ENCODE measurements at regions not wholly inside any gene's neighbourhood (a gene's known extent, or its start where the extent isn't known, plus 50 kb on each side); places are given as distances from the start of the nearest gene placed in this dataset.
A peak's percentile ranks its signal among the peaks of the same experiment; 100 is the strongest.
"Not testable (repeated sequence)": the region's sequence is repeated elsewhere in the genome, so short reads cannot be mapped to it uniquely, and the experiment has no call there.

GRCh38 chr4:181874602-181875001 lies 368.6 kb upstream of the TENM3 start:
- Histone ChIP-seq H3K4me3 (ENCODE audit: low read depth, low read length) (no peak overlapping the region), H3K27me3 (no peaks in the 10 kb centered on the region), H3K36me3 (no peaks in the 10 kb centered on the region), H3K9me3 (no peaks in the 10 kb centered on the region), H3K4me1 (no peaks in the 10 kb centered on the region)
- DNase-seq = peak; percentile 10
- TF ChIP-seq CTCF (IDR thresholded peaks at IDR 0.05; ENCODE audit: low read depth, low read length) = no peak

- no peaks in the 10 kb centered on the region for H3K4me1 ChIP-seq
- no peak overlapping the region for H3K4me3 ChIP-seq (ENCODE audit: low read depth, low read length)
- H3K36me3 ChIP-seq = no peaks in the 10 kb centered on the region
- no peaks in the 10 kb centered on the region for H3K9me3 ChIP-seq
- no peaks in the 10 kb centered on the region for H3K27me3 ChIP-seq
- no peak for TF ChIP-seq CTCF (IDR thresholded peaks at IDR 0.05; ENCODE audit: low read depth, low read length)
- DNase-seq = no peak
Observed at GRCh38 chr4:181877329-181877848, 365.8 kb upstream of the TENM3 start.

- Histone ChIP-seq H3K4me3 (ENCODE audit: low read depth, low read length) (no peak overlapping the region), H3K9me3 (no peaks in the 10 kb centered on the region), H3K4me1 (no peaks in the 10 kb centered on the region), H3K27me3 (no peaks in the 10 kb centered on the region), H3K36me3 (no peaks in the 10 kb centered on the region)
- TF ChIP-seq CTCF (IDR thresholded peaks at IDR 0.05; ENCODE audit: low read depth, low read length) = no peak
- no peak for DNase-seq
Observed at GRCh38 chr4:181890031-181890430, 353.2 kb upstream of the TENM3 start.

- Histone ChIP-seq H3K4me3 (ENCODE audit: low read depth, low read length) (no peak overlapping the region), H3K4me1 (no peaks in the 10 kb centered on the region), H3K9me3 (no peaks in the 10 kb centered on the region), H3K36me3 (no peaks in the 10 kb centered on the region), H3K27me3 (no peaks in the 10 kb centered on the region)
- TF ChIP-seq CTCF (IDR thresholded peaks at IDR 0.05; ENCODE audit: low read depth, low read length) = no peak
- no peak for DNase-seq
Observed at GRCh38 chr4:181890911-181891310, 352.3 kb upstream of the TENM3 start.

GRCh38 chr4:181896614-181897013 lies 346.6 kb upstream of the TENM3 start:
- H3K9me3 ChIP-seq = no peaks in the 10 kb centered on the region
- DNase-seq = no peak

GRCh38 chr4:181897935-181898334 lies 345.3 kb upstream of the TENM3 start:
- no peak for TF ChIP-seq CTCF (IDR thresholded peaks at IDR 0.05; ENCODE audit: low read depth, low read length)
- Histone ChIP-seq H3K9me3 (no peaks in the 10 kb centered on the region), H3K27me3 (no peaks in the 10 kb centered on the region), H3K4me1 (peaks cover 12% of the 10 kb centered on the region), H3K4me3 (ENCODE audit: low read depth, low read length) (no peak overlapping the region), H3K36me3 (no peaks in the 10 kb centered on the region)
- DNase-seq = no peak

More at GRCh38 chr4:181896614-181897013, 346.6 kb upstream of the TENM3 start:
- no peak for TF ChIP-seq CTCF (IDR thresholded peaks at IDR 0.05; ENCODE audit: low read depth, low read length)
- Histone ChIP-seq H3K4me1 (peaks cover 12% of the 10 kb centered on the region), H3K27me3 (no peaks in the 10 kb centered on the region), H3K36me3 (no peaks in the 10 kb centered on the region), H3K4me3 (ENCODE audit: low read depth, low read length) (no peak overlapping the region)

GRCh38 chr4:181902404-181902803 lies 340.8 kb upstream of the TENM3 start:
- not testable (repeated sequence) for H3K9me3 ChIP-seq; H3K4me3 ChIP-seq (ENCODE audit: low read depth, low read length); H3K36me3 ChIP-seq; H3K27me3 ChIP-seq; DNase-seq
- H3K4me1 ChIP-seq = peaks cover 17% of the 10 kb centered on the region
